ENCODE measurements at regions not wholly inside any gene's neighbourhood (a gene's known extent, or its start where the extent isn't known, plus 50 kb on each side); places are given as distances from the start of the nearest gene placed in this dataset.

DNA sequence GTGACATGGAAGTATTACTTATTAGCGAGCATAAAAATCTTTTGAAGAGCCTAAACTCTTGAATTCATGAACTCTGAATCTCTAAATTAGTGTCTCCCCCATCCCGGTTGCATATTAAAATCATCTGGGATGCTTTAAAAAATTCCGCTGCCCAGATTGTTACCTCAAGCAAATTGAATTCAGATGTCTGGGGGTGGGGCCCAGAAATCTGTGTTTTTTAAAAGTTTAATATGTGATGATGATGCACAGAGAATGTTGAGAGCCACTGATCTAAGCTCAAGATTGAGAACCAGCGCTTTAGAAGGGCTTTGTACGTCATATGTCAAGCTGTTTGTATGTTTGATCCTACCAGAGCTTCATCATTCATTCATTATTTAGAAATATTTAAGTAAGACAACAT is 446.8 kb downstream of the NUF2 start:
- ATAC-seq (ENCODE audit: low read depth in 2 of 2) (no peak), DNase-seq (no peak)
- H3K9me3 Mint-ChIP-seq = peaks cover 0 to 8% (median 3%) of the 10 kb centered on the region in 7 donors
- no peaks in the 10 kb centered on the region for H3K36me3 Mint-ChIP-seq
- no peaks in the 10 kb centered on the region for H3K4me1 Mint-ChIP-seq
- no peaks in the 10 kb centered on the region for H3K27me3 Mint-ChIP-seq
- H3K4me3 Mint-ChIP-seq = no peak overlapping the region
- H3K27ac Mint-ChIP-seq = no peak overlapping the region

DNA sequence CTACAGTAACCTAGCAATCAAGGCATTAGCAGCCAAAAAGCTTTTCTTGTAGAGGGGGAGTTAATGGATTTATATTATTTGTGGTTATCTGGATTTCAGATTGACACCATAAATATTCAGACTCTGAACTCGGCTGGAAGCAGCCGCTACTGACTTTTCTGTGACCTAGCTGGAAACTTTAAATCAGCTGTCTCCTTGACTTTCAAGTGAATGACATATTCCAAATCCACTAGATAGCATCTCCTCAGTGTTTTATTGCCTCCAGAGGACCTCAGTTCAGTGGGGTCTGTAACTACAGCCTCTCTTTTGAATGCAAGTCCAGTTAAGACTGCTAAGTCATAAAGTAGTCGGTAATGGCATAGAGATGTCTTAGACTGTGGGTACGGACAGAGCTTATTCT is 448.5 kb downstream of the NUF2 start:
- DNase-seq (no peak), ATAC-seq (ENCODE audit: low read depth in 2 of 2) (no peak)
- Mint-ChIP-seq H3K4me3 (no peak overlapping the region), H3K9me3 (peaks cover 0 to 8% (median 4%) of the 10 kb centered on the region in 7 donors), H3K36me3 (no peaks in the 10 kb centered on the region), H3K27me3 (no peaks in the 10 kb centered on the region), H3K27ac (no peak overlapping the region), H3K4me1 (no peaks in the 10 kb centered on the region)

DNA sequence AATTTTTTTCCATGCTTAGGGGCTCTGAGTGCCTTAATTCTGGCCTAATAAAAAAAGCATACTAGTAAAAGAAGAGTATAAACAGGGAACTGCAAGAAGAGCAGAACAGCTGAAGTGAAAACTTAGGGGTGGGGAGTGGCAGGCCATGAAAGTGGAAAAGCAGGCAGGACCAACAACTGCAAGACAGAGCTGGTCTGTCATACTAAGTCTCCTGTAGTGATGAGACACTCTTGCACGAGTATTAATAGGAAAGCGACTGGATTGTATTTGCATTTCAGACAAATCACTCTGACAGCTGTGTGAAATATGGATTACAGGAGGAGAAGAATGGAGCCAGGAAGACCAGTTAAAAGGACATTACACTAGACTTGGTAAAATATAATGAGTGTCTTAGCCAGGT is 449.9 kb downstream of the NUF2 start:
- H3K27ac Mint-ChIP-seq = no peak overlapping the region
- ATAC-seq (ENCODE audit: low read depth in 2 of 2) = no peak

DNA sequence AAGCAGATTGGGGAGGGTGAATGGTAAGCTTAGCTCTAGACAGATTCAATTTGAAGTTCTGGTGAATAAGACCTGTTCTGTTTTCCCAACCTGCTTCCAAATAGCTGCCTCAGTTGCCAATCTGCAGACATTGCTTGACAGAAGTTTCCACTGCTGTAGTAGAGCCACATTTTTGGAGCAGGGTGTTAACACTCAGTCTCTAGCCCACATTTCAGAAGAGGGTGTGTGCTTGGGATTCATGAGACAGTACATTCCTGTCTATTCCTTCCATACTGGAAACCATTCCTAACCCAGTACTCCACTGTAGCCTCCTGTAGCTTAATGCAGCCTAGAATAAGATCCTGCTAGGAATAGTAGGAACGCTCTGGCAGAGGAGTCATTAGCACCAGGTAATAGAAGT is 450.5 kb downstream of the NUF2 start:
- Mint-ChIP-seq H3K4me1 (no peaks in the 10 kb centered on the region), H3K27ac (no peak overlapping the region), H3K4me3 (no peak overlapping the region), H3K9me3 (peaks cover 0 to 10% (median 4%) of the 10 kb centered on the region in 7 donors), H3K27me3 (no peaks in the 10 kb centered on the region), H3K36me3 (no peaks in the 10 kb centered on the region)
- no peak for DNase-seq
- no peak for ATAC-seq (ENCODE audit: low read depth in 2 of 2)

More for the DNA sequence above, 449.9 kb downstream of the NUF2 start:
- H3K4me1 Mint-ChIP-seq = no peaks in the 10 kb centered on the region
- no peak overlapping the region for H3K4me3 Mint-ChIP-seq
- no peaks in the 10 kb centered on the region for H3K27me3 Mint-ChIP-seq
- DNase-seq = no peak
- H3K36me3 Mint-ChIP-seq = no peaks in the 10 kb centered on the region
- H3K9me3 Mint-ChIP-seq = peaks cover 0 to 10% (median 4%) of the 10 kb centered on the region in 7 donors

DNA sequence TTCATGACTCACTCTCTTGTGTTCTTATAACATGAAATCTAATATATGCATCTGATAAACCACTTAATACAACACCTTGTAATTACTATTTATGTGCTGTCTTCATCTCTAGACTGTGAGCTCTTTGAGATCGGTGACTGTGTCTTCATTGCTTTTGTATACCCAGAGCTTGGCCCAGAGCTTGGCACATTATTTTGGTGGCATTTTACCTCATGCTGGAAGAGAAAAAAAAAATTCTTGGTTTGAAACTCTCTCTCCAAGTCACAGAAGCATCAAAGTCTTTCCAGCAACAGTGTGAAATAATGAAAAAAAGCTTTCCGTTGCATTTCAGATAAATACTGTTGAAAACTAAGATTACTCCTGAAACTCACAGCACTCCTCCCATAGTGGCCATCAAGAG is 451.6 kb downstream of the NUF2 start:
- Mint-ChIP-seq H3K27me3 (no peaks in the 10 kb centered on the region), H3K4me3 (no peak overlapping the region), H3K27ac (no peak overlapping the region), H3K36me3 (no peaks in the 10 kb centered on the region), H3K4me1 (no peaks in the 10 kb centered on the region), H3K9me3 (peaks cover 2 to 15% (median 4%) of the 10 kb centered on the region in 7 donors)
- ATAC-seq (ENCODE audit: low read depth in 2 of 2) (no peak), DNase-seq (no peak)

DNA sequence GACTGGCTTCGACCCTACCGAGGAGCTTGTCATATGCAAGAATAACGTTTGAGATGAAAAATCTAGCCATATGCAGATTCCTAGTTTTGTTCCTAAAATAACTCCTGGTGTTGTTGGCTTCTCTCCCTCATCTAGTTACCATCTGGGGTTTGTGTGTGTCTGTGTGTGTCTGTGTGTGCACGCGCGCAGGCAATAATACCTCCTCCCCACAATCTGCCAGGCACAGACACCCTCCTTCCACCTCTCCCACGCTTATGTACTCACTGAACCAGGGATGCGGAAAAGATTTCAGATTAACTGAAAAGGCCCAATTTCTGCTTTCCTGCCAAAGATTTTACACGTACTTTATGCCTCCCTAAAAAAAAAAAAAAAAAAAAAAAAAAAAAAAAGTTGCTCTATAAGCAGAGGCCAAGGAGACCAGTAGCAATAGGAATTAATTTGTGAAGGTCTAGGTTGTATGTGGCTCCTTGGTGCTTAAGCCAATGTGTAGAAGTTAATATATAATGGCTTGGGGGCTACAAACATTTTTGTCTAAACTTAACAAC is 452.7 kb downstream of the NUF2 start:
- DNase-seq = no peak
- Mint-ChIP-seq H3K9me3 (peaks cover 2 to 16% (median 5%) of the 10 kb centered on the region in 7 donors), H3K27ac (peak overlapping the region in 1 of 6 donors; percentile 53), H3K4me1 (no peaks in the 10 kb centered on the region), H3K27me3 (no peaks in the 10 kb centered on the region), H3K4me3 (no peak overlapping the region), H3K36me3 (no peaks in the 10 kb centered on the region)
- ATAC-seq (ENCODE audit: low read depth in 2 of 2) = no peak

DNA sequence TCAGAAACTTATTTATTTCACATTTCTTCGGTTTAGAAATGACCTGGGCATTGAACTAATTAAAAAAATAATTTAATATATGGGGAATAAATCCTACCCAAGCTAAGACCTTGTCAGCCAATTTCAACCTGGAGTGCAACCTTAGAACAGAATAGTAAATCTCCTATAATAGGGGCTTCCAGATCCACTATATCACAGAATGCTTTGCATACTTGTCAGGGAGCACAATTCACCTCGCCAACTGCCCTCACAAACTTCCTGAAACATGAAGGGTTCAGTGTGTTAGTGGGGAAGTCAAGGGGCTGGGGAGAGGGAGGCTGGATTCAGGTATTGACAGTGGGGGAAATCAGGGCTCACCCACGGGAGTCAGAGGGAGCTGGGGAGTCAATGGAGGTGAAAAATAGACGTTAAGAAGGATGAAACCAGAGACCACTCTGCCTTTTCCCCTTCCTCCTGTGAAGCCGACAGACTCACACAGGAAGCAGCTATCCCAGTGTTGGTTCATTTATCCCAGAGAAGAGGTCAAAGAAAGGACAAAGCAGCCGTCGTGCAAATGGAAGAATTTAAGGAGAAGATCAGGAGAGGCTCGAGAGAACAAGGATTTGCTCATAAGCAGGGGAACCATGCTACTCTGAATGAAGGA is 453.3 kb downstream of the NUF2 start:
- DNase-seq = no peak
- Mint-ChIP-seq H3K4me1 (no peaks in the 10 kb centered on the region), H3K36me3 (no peaks in the 10 kb centered on the region), H3K27ac (no peak overlapping the region), H3K9me3 (peaks cover 2 to 21% (median 5%) of the 10 kb centered on the region in 7 donors), H3K4me3 (no peak overlapping the region), H3K27me3 (no peaks in the 10 kb centered on the region)
- no peak for ATAC-seq (ENCODE audit: low read depth in 2 of 2)

DNA sequence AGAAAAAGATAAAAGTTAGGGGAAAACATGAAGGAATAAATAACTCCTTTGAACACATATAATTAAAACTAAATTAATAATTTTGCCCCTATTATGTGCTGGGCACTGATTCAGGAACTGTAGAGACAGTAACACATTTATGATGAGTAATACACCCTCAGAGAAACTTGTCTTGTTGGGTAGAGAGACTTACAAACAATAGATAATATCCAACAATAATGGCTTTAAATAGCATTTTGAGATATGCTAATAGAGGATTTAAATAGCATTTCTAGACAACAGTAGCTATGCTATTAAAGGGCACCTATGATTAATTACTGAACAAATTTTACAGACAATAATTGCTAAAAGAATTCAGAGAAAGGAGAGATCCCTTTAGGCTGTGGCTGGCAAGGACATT is 455.5 kb downstream of the NUF2 start:
- no peak overlapping the region for H3K27ac Mint-ChIP-seq
- no peak for DNase-seq
- H3K27me3 Mint-ChIP-seq = no peaks in the 10 kb centered on the region
- no peaks in the 10 kb centered on the region for H3K36me3 Mint-ChIP-seq
- no peak overlapping the region for H3K4me3 Mint-ChIP-seq
- ATAC-seq (ENCODE audit: low read depth in 2 of 2) = no peak
- no peaks in the 10 kb centered on the region for H3K4me1 Mint-ChIP-seq
- H3K9me3 Mint-ChIP-seq = peaks cover 4 to 40% (median 15%) of the 10 kb centered on the region in 7 donors

DNA sequence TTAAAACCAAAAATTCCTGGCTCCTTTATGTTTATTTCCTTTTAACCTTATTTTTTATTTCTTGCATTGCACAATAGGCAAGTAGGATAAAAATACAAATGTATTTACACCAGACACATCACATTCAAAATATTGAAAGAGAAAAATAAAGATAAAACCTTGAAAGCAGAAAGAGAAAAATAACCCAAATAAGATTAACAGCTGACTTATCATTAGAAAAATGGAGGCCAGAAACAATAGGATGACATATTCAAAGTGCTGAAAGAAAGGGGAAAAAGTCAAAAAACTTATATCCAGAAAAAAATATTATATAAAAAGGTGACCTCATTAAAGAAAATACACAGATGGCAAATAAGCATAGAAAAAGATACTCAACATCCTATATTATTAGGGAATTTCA is 459.4 kb downstream of the NUF2 start:
- H3K4me3 Mint-ChIP-seq = no peak overlapping the region
- H3K27ac Mint-ChIP-seq = no peak overlapping the region
- no peaks in the 10 kb centered on the region for H3K36me3 Mint-ChIP-seq
- H3K9me3 Mint-ChIP-seq = peaks cover 4 to 30% (median 9%) of the 10 kb centered on the region in 7 donors
- no peaks in the 10 kb centered on the region for H3K4me1 Mint-ChIP-seq
- ATAC-seq (ENCODE audit: low read depth in 2 of 2) = no peak
- no peaks in the 10 kb centered on the region for H3K27me3 Mint-ChIP-seq
- no peak for DNase-seq

DNA sequence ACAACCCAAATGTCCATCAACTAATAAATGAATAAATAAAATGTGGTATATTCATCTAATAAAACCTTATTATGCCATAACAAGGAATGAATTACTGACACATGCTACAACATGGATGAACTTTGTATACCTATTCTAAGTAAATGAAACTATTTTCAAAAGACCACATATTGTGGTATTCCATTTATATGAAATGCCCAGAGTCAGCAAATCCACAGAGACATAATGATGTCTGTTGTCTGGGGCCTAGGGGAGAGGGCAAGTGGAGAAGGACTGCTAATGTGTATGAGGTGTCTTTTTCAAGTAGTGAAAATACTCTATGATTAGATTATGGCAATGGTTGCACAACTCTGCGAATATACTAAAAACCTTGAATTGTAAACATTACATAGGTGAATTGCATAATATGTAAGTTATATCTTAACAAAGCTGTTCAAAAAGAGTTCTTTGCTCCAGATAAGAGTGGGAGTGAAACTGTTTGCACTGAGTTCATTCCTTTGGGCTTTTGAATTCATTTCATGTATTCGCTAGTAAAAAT is 464.2 kb downstream of the NUF2 start:
- no peak overlapping the region for H3K4me3 Mint-ChIP-seq
- no peaks in the 10 kb centered on the region for H3K27me3 Mint-ChIP-seq
- H3K27ac Mint-ChIP-seq = no peak overlapping the region
- no peaks in the 10 kb centered on the region for H3K36me3 Mint-ChIP-seq
- peaks cover 0 to 12% (median 8%) of the 10 kb centered on the region in 7 donors for H3K9me3 Mint-ChIP-seq
- ATAC-seq (ENCODE audit: low read depth in 2 of 2) (no peak), DNase-seq (no peak)
- no peaks in the 10 kb centered on the region for H3K4me1 Mint-ChIP-seq

DNA sequence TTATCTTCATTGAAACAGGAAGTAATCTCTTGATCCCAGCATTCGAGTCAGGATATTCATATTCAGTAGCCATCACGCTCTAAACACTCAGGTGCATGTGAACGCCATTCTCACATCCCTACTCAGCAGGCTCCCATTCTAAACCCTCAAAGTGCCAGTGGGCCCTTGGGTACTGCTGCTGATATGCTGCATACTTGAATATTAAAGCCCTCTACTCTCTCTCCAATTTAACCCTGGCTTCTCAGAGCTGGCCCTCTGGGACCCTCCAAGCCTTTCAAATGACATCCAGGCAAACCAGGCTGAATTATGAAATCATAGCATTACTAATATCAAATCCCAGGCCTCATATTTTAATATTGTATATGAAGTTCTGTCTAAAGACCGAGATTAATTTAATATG is 468.2 kb downstream of the NUF2 start:
- Mint-ChIP-seq H3K4me3 (no peak overlapping the region), H3K27me3 (no peaks in the 10 kb centered on the region), H3K36me3 (no peaks in the 10 kb centered on the region), H3K27ac (no peak overlapping the region), H3K9me3 (peaks cover 0 to 13% (median 4%) of the 10 kb centered on the region in 7 donors), H3K4me1 (no peaks in the 10 kb centered on the region)
- ATAC-seq (ENCODE audit: low read depth in 2 of 2) = no peak
- no peak for DNase-seq

DNA sequence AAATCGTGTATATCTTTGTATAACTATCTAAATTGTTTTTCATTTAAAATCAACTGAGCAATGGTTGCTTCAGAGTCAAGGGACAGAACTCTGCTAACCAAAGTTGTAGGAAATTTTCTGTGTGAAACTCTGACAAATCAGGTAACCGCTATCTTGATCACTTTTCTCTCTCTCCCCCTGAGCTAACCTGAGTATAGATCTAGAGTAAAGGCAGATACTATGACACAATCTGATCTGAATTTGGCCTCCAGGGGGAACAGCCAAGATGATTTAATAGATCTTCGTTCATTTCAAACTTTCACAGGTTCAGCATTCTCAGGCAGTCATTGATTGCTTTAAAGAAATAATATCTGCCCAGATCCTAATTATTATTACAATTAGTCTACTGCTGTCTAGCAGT is 472.8 kb downstream of the NUF2 start:
- Mint-ChIP-seq H3K4me1 (no peaks in the 10 kb centered on the region), H3K4me3 (no peak overlapping the region), H3K27me3 (no peaks in the 10 kb centered on the region), H3K9me3 (peaks cover 0 to 22% (median 6%) of the 10 kb centered on the region in 7 donors), H3K27ac (no peak overlapping the region), H3K36me3 (no peaks in the 10 kb centered on the region)
- ATAC-seq (ENCODE audit: low read depth in 2 of 2) = no peak
- DNase-seq = no peak

DNA sequence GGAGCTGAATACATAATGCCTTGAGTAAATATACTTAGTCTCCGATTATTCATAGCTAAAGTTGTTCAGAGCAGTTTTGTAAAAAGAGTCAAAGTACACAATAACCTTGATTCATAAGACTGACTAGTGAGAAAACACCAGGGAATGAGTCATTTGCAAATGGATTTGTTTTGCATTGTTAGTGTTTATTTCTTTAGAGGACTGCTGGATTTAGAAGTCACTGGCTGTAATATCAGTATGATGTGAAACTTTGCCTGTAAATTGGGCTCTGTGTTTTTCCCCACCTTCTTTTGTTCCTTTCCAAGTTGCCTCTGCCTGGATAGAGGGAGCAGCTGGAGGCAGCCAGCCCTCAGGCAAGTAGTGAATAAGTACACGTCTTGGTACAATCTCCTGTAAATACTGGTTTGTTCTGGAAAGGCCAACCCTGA is 474.7 kb downstream of the NUF2 start:
- Mint-ChIP-seq H3K27me3 (no peaks in the 10 kb centered on the region), H3K9me3 (peaks cover 0 to 22% (median 6%) of the 10 kb centered on the region in 7 donors), H3K4me1 (no peaks in the 10 kb centered on the region), H3K27ac (no peak overlapping the region), H3K36me3 (no peaks in the 10 kb centered on the region), H3K4me3 (no peak overlapping the region)
- ATAC-seq (ENCODE audit: low read depth in 2 of 2) (no peak), DNase-seq (no peak)

DNA sequence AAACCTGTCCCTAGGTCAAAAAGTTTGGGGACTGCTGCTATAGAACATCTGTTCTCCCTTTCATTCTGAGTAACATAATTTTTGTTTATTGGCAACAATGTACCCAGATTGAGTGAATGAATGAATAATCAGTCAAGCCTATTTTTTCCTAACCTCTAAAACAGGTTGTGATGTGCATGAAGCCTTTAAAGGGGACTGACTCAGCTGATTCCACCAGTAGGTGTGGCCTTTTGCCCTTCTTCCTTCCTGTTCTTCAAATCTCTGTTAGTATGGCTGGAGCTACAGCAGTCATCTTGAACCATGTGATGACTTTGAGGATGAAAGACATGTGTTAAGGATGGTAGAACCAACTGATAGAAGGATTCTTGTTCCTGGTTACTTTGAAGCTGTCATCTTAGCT is 476.1 kb downstream of the NUF2 start:
- no peak overlapping the region for H3K4me3 Mint-ChIP-seq
- no peak for ATAC-seq (ENCODE audit: low read depth in 2 of 2)
- DNase-seq = no peak
- no peaks in the 10 kb centered on the region for H3K36me3 Mint-ChIP-seq
- no peaks in the 10 kb centered on the region for H3K27me3 Mint-ChIP-seq
- H3K4me1 Mint-ChIP-seq = no peaks in the 10 kb centered on the region
- H3K9me3 Mint-ChIP-seq = peaks cover 0 to 15% (median 4%) of the 10 kb centered on the region in 7 donors
- H3K27ac Mint-ChIP-seq = no peak overlapping the region

Measured in naive B cell (primary cell).